ENCODE measurements at regions not wholly inside any gene's neighbourhood (a gene's known extent, or its start where the extent isn't known, plus 50 kb on each side); places are given as distances from the start of the nearest gene placed in this dataset.
"Not testable (repeated sequence)": the region's sequence is repeated elsewhere in the genome, so short reads cannot be mapped to it uniquely, and the experiment has no call there.

DNA sequence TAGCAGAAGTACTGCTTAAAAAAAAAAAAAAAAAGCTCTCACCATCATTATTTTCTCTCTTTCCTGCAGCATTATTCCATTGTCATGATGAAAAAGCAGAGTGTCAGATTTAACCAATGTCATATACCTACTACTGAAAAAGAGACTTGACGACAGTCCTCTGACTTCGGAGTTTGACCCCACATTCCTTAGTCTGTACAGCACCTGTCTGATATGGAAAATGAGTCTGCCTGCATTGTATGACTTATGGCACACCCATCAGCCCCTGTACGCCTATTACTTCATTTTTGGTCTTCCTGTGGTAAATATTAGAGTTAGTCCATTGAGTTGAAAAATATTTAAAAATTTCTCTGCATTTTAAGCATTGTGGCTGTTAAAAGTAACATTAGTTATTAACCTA, 54.5 kb upstream of the NOX4 start:
- DNase-seq, result no peak

DNA sequence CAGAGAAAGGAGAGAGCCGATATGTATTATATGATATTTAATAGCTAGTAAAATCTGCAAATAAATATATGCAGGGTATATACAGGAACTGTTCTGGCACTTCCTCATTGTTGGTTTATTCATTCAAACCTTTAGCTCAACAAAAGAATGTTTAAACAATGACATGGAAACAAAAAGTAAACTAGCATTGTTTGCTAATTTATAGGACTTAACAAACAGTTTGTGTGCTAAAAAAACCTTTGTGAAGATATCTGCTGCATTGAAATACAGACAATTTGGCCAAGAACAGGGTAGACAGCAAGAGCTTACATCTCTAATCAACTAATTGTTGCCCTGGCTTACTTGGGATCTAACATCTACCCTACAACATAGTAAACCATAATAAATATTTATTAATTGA, 64.6 kb upstream of the NOX4 start:
- DNase-seq, result not testable (repeated sequence)

DNA sequence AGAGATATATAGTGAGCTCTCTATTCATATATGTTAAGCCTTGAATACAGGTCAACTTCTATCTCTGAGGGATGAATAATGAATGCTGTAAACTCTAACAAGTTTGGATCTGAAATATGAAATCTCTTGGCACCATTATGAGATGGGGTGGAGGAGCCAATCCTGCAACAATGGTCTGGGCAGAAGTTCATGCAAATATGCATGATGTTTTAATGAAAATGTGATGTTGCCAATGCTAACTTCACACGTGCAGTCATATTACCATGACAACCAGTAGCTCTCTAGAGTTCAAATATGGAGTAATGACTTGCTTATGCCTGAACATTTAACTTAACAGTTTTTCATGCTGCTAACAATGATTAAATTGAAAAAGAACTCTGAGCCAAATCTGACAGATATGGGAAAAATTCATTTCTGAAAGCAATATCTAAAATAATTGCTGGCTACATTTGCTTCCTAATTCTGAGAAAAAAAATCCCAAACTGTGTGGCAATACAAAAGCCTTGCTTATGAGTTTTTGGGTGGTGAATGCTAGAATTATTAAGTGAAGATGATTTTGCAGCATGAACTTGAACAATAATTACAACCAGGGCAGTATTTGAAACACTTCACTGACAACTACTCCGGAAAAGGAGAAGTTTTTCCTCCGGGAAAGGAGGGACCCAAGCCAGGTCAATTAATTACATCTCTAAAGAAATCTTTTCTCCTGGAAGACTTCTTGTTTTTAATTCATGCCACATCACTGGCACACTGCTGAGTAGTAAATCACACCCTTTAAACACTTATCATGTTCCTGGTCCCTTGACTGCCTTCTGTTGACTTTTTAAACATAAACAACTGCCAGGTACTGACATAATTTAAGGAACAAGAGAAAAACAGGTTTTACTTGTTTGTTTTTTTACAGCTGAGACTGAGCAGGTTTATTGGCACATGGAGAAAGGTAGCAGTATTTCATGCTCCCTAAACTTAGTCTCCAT, 65.8 kb upstream of the NOX4 start:
- DNase-seq, result peak; percentile 91

DNA sequence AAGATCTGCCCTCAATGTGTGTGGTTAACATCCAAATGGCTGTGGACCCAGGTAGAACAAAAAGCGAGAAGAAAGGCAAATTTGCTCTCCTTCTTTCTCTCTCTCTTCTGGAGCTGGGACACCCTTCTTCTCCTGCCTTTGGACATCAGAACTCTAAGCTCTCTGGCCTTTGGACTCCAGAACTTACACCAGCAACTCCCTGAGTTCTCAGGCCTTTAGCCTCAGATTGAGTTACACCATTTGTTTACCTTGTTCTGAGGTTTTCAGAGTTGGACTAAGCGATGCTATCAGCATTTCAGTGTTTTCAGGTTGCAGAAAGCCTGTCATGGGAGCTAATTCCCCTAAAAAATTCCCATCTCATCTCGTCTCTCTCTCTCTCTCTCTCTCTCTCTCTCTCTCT, 69.4 kb upstream of the NOX4 start:
- DNase-seq, result not testable (repeated sequence)

DNA sequence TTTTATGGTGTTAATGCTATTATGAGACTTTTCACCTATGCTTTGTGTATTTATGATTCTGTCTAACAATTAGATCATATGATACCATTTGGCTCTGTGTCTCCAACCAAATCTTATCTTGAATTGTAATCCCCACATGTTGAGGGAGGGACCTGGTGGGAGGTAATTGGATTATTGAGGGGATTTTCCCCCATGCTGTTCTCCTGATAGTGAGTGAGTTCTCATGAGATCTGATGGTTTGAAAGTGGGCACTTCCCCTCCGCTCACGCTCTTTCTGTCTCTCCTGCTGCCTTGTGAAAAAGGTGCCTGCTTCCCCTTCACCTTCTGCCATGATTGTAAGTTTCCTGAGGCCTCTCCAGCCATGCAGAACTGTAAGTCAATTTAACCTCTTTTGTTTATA, 71.6 kb upstream of the NOX4 start:
- not testable (repeated sequence) for DNase-seq

DNA sequence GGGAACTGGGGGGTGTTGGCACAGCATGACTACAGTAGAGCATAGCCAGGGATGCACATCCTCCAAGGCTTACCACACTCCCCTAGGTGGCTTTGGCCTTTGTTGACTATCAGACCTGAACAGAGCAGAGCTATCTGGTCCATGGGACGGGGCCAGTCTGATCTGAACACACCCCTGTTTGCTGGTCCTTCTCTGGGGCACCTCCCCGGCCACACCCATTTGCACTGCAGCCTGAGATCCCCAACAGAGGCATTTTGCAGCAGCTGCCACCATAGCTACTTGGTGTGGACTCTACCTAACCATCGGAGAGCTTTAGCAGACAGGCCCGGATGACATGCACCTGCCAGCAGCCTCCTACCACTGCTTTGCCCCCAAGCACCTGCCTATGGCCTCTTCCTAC, 75.8 kb upstream of the NOX4 start:
- DNase-seq, result no peak

DNA sequence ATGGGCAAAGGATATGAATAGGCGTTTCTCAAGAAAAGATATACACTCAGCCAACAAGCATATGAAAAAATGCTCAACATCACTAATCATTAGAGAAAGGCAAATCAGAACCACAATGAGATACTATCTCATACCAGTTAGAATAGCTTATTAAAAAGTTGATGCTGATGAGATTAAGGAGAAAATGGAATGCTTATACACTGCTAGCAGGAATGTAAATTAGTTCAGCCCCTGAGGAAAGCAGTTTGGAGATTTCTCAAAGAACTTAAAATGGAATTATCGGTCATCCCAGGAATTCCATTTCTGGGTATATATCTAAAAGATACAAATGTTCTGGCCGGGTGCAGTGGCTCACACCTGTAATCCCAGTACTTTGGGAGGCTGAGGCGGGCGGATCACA, 78.2 kb upstream of the NOX4 start:
- DNase-seq, result not testable (repeated sequence)

DNA sequence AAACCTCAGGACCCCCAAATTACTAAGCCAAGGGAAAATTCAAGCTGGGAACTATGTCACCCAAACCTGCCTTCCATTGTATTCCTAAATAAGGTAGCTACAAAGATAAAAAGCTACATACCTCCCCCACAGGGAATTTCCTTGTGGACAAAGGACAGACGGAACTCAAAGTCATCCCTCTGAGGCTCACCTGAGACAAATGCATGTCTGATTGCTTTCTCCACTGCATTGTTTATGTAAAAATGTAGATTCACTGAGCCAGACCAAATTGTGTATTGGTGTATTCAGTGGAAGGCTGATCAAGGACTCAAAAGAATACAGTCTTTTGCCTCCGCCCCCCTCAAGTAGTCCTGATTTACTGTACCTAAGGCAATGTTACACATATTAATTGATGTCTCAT, 80.5 kb upstream of the NOX4 start:
- DNase-seq, result not testable (repeated sequence)

DNA sequence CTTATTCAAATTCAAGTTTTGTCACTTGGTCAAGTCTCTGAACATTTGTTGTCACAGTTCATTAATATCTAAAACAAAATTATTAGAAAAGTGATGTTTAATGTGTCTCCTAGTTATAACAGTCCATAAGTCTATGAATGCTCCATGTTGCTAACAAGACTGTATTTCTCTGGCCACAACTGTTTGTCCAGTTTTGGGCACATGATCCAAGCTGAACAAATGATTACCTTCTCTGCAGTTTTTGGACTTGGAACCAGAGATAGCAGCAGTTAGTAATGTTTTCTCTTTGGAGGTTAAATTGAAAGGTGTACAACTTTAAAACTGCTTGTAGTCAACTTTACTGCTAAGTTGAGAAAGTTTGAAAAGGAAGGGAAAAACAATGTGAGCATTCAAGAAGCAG, 84.7 kb upstream of the NOX4 start:
- not testable (repeated sequence) for DNase-seq

DNA sequence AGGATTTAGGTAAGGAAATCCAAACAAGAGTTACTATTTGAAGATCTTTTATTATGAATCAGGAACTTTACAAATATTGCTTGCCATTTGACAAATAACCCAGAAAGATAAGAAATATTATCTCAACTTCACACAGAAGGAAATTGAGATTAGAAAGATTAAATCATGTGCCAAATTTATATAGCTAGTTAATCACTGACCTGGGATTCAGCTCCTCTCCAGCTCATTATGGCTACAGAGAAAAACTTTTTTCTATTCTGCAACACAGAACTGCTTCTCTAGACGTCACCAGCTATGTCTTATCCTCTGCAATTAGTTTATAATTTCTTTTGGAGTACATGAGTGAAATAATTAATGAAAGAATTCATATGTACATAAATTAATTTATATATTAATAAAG, 86.3 kb upstream of the NOX4 start:
- DNase-seq, result not testable (repeated sequence)

DNA sequence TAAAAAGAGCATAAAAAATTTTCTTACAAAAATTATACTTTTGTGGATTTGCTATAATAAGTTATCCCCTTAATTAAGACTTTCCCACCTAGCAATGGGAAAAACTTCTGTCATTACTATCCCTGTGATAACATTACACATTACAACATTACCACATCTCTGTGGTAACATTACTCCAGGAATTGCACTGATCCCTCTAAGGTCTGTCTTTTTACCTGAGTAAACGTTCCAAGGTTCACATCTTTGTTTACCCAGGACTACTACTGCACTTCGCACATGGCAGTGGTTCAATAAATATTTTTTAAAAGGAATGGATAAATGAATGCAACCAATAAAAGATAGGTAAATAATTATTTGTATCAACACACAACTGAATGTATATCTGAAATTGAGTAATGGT, 92.4 kb upstream of the NOX4 start:
- no peak for DNase-seq

DNA sequence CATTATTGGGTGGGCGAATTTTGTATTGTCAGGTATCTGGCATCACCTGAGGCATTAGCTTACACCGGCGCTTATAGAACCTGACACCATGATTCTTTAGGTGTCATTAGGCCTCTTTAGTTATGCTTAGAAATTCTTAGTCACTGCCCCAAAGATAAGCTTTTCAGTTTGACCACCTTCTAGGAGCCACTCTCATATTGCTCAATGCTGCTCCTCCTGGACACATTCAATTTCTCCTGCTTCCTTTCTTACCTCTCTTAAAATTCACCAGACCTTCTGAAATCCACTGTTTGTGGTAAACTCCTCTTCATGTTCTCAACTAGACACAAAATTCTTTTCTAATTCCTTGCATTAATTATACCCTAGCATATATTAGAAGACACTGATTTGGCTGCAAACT, 93.9 kb upstream of the NOX4 start:
- DNase-seq, result not testable (repeated sequence)

DNA sequence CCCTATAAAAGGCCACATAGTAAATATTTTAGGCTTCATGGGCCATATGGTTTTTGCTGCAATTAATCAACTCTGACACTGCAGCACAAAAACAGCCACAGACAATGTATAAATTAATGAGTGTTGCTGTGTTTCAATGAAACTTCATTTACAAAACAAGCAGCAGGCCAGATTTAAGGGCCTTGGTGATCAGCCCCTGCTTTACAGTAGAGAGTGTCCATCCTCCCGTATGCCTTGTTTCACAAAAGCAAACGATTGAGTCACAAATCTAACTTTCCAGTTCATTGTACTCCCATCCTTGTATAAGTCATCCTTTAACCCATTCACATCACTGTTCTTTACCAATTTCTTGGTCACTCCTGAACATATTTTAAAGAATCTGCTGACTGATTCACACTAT, 94.3 kb upstream of the NOX4 start:
- DNase-seq, result not testable (repeated sequence)

DNA sequence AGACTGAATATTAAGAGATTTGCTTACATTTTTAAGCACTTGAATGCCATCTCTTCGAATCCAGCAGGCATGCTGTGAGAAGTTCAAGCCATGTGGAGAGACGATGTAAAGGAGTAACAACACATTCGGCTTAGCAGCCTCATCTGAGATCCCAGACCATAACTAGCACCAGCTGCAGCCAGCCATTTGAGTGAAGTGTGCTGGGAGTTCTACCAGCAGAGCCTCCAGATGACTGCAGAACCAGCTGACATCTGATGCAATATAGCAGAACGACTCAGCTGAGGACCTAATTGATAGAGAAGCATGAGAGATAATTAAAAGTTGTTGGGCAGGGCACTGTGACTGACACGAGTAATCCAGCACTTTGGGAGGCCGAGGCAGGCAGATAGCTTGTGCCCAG, 98.2 kb upstream of the NOX4 start:
- DNase-seq, result not testable (repeated sequence)

DNA sequence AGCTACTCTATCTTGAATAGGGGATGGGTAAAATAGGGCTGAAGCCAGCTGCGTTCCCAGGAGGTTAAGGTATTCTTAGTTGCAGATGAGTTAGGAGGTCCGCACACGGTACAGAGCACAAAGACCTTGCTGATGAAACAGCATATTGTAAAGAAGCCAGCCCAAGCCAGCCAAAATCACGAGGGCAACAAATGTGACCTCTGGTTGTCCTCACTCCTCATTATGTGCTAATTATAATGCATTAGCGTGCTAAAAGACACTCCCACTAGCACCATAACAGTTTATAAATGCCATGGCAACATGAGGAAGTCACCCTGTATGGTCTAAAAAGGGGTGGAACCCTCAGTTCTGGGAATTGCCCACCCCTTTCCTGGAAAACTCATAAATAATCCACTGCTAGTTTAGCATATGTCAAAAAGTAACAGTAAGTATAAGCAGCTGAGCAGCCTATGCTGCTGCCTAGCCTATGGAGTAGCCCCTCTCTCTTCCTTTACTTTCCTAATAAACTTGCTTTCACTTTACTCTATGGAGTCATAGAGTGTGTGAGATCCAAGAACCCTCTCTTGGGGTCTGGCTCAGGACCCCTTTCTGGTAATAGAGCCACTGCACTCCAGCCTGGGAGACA, 98.9 kb upstream of the NOX4 start:
- DNase-seq, result not testable (repeated sequence)

DNA sequence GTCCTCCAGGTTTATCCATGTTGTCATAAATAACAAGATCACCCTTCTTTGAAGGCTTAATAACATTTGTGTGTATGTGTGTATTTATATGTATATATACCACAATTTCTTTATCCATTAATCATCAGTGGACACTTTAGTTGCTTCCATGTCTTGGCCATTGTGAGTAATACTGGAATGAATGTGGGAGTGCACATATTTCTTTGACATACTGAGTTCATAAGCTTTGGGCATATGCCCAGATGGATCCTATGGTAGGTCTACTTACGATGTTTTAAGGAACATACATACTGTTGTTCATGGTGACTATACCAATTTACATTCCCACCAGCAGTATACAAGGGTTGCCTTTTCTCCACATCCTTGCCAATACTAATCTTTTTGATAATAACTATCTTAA, 108.8 kb upstream of the TRIM77 start:
- DNase-seq, result not testable (repeated sequence)

DNA sequence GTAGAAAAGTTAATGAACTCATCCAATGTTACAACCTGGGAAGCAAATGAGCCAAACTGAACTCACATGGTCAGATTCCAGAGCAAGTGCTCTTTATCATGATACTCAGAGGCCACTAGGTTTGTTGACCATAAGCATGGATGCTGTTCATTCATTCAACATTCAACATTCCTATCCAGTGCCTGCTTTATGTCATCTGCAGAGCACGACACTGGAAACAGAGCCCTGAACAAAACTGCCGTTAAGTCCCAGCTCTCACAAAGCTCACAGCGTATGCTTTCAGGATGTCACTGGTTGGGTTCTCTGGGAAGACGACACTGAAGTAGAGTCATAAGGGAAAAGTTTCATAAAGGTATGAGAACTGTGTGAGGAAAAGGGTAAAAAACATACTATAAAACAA, 105.8 kb upstream of the TRIM77 start:
- DNase-seq, result no peak

DNA sequence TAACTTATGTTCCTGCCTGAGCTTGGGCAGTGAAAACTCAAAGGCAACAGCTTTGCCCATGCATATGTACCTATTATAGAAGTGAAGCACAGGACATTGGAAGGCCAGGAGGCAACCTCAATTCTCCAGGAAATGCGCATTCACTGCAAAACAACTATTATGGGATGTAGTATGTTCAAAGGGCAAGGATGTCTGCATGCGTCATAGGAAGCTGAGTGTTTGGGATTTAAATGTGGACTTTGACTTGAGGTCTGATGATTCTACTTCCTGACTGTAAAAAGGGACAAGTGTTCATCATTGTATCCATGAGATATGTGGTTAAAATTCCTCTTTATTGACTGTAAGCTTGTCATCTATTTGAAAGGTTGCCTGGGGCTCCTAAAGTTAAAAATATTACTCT, 103.3 kb upstream of the TRIM77 start:
- not testable (repeated sequence) for DNase-seq

DNA sequence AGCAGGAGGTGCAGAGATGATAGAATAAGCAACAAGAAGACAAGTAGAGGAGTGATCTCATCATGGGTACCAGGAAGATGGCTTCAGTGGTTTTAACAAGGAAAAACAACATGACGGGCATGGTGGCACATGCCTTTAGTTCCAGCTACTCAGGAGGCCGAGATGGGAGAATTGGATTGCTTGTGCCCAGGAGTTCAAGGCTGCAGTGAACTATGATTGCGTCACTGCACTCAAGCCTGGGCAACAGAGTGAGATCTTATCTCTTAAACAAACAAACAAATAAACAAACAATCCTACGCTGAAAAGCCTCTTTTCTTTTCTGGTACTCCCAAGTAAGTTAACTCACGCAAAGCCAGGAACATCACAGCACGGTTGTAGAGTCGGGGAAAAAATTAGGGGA, 102.6 kb upstream of the TRIM77 start:
- DNase-seq, result not testable (repeated sequence)

DNA sequence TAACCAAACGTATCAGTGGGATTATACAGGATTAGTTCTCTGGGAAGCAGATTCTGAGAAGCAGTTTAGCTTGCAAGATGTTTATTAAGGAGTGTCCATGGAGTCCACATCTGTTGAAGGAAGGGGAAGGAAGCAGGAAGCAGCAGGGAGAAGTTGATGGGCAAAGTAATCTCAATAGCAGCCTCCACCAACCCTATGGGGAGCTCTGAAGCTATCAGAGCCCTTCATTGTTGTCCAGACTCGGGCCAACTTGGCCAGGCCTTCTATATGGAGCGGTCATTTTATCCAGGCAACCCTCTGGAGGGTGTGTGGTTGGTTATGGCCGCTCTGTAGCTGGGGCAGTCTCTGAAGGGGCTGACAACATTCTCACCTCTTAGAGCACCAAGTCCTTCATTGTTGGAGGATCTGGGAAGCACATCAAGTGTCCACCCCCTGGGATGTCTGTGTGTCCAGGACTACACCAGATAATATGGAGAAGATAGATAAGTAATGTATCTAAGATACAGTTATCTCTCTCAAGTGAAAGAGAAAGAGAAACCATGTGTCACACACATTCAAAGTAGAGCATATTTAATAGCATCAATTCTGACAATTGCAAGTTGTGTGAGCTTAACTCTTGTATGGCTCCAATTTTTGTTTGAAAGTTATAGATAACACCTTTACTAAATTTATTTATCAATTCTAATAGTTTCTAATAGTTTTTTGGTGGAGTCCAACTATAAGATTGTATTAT, 101.7 kb upstream of the TRIM77 start:
- DNase-seq, result no peak

DNA sequence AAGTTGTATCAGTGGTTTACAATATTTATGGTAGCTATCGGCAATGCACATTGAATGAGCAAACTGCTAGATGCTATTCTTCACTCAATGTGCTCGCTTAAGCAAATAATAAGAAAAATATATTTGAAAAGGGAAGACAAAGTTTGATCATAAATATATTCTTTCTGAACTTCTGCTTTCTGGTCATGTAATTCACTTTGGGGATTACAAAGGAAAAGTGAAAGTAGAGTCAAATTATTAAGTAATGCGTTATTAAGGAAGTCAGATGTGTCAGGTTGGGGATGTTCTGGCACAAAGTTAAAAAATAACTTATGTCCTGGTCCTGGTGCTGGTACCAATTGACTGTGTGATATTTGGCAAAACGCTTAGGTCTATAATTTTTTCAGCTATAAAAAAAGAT, 98.0 kb upstream of the TRIM77 start:
- DNase-seq, result no peak

DNA sequence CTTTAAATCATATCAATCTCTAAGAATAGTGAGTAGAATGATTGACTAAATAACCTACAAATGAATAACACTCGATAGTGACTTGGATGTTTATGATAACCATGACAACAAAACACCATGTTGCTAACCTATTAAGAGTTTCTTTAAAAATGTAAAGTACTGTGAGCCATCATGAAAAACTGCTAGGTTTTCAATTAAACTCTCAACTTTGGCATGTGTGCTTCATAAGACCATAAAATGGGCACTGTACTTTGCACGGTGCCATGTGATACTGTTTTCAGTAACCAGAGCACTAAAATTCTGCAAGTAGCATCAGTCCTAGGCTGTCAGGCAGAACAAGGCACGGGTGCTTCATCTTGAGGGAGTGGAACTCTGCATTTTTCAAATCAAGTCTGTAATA, 96.2 kb upstream of the TRIM77 start:
- no peak for DNase-seq

DNA sequence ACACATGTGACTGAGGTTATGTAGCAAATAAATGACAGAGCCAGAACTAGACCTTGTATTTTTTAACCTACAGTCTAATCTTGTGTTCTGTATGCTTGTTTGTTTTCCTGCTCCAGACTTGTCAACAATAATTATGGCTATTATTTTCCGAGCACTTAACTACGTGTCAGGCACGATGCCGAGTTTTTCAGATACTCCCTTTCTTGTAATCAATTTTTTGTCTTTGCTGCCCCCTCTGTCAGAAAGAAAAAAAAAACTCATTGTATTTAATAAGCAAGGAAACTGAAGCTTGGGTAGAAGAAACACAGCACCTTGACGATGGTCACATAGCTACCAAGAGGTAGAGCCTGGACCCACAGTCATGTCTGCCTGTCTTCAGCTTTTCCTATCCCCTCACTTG, 95.7 kb upstream of the TRIM77 start:
- not testable (repeated sequence) for DNase-seq

DNA sequence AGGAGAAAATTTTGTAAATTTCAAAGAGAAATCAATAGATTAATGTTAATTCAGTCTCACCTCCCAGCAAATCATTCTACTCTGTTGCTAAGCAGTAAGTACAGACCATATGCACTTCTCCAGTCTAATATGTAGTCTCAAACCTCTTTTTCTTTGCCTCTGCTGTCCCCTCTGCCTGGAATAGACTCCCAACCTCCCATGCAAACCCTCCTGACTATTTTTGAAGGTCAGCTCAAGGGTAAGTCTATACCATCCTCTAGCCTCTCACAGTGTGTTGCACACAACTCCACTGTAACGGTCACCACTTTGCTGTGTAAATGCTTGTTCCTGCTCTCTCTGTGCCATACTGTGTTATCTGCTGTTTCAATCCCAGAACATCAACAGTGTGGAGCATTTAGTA, 94.5 kb upstream of the TRIM77 start:
- DNase-seq, result not testable (repeated sequence)
